H1 (cell line): ENCODE measurements at regions not wholly inside any gene's neighbourhood (a gene's known extent, or its start where the extent isn't known, plus 50 kb on each side); places are given as distances from the start of the nearest gene placed in this dataset.

ENCODE experiments used
- CTCF ChIA-PET: fragments of 300-600 bp; sonication (Branson Sonifier 250); formaldehyde crosslinking; loops from one replicate; lab custom pipeline; 2021; ENCODE audit not compliant: partially characterized antibody; lab: Charles Lee
- POLR2A ChIA-PET: fragments of 300-600 bp; sonication (Branson Sonifier 250); formaldehyde crosslinking; loops from one replicate; lab custom pipeline; 2021; ENCODE audit warnings: inconsistent platforms; ENCODE audit not compliant: partially characterized antibody; lab: Charles Lee
- DNase-seq, 2 experiments: peaks; one replicate each; pipeline versions ENCODE4 v3.0.0 to v3.0.0-alpha.2; 2010 to 2022; ENCODE audit warnings: low spot score in 2 of 2, low read depth in 1 of 2, mixed read lengths in 1 of 2
- FAIRE-seq: peaks from 2 replicates; lab custom pipeline; 2011; peaks lifted over from hg19 to GRCh38; lab: Jason Lieb, UNC
- H2AFZ ChIP-seq: 2 replicates; pipeline ENCODE4 v1.8.1; 2012; ENCODE audit warnings: low read length, inconsistent platforms
- H2AK5ac ChIP-seq: 2 replicates; pipeline ENCODE4 v1.6.1; 2013; ENCODE audit warnings: low read depth, low read length
- H2BK120ac ChIP-seq: replicated peaks from 2 replicates; pipeline ENCODE3; 2013; ENCODE audit warnings: low read depth, low read length, inconsistent platforms
- H2BK12ac ChIP-seq: 2 replicates; pipeline ENCODE4 v1.6.1; 2013; ENCODE audit warnings: low read depth, low read length
- H2BK15ac ChIP-seq: 2 replicates; pipeline ENCODE4 v1.6.1; 2013; ENCODE audit warnings: low read length
- H2BK20ac ChIP-seq: 2 replicates; pipeline ENCODE4 v1.6.1; 2013; ENCODE audit warnings: low read length
- H2BK5ac ChIP-seq: 2 replicates; pipeline ENCODE4 v1.6.1; 2013; ENCODE audit warnings: low read depth, low read length
- H3K14ac ChIP-seq: 2 replicates; pipeline ENCODE4 v1.6.1; 2013; ENCODE audit warnings: inconsistent platforms; ENCODE audit not compliant: insufficient read length
- H3K18ac ChIP-seq: 2 replicates; pipeline ENCODE4 v1.6.1; 2013; ENCODE audit warnings: low read length; ENCODE audit errors: extremely low read depth
- H3K23ac ChIP-seq: 2 replicates; pipeline ENCODE4 v1.6.1; 2013; ENCODE audit warnings: inconsistent platforms; ENCODE audit not compliant: insufficient read length
- H3K23me2 ChIP-seq: 2 replicates; pipeline ENCODE4 v1.6.1; 2013; ENCODE audit warnings: low read depth, low read length
- H3K27ac ChIP-seq: 2 replicates; pipeline ENCODE4 v1.6.1; 2011; ENCODE audit warnings: low read depth, low read length, inconsistent platforms
- H3K27me3 ChIP-seq, 4 experiments: replicated peaks in 1 of 4; 1 replicate in 1 of 4; 2 replicates in 3 of 4; pipeline versions ENCODE4 v1.6.1 to v1.8.1; 2011 to 2013; ENCODE audit warnings: low read length in 3 of 4, mild to moderate bottlenecking in 3 of 4, inconsistent platforms in 2 of 4, mixed read lengths in 2 of 4, moderate library complexity in 1 of 4; ENCODE audit not compliant: control insufficient read depth in 3 of 4, insufficient read depth in 3 of 4; ENCODE audit errors: extremely low read depth in 1 of 4
- H3K36me3 ChIP-seq, 4 experiments: 2 replicates each; pipeline versions ENCODE4 v1.6.1 to v1.8.1; 2011 to 2013; ENCODE audit warnings: mild to moderate bottlenecking in 4 of 4, low read length in 3 of 4, moderate library complexity in 2 of 4, control low read depth in 1 of 4, inconsistent platforms in 1 of 4; ENCODE audit not compliant: insufficient read depth in 4 of 4, control insufficient read depth in 2 of 4
- H3K4ac ChIP-seq: replicated peaks from 2 replicates; pipeline ENCODE3; 2013; ENCODE audit warnings: low read length, low read depth, mixed read lengths, inconsistent platforms; ENCODE audit not compliant: insufficient read length
- H3K4me1 ChIP-seq, 4 experiments: replicated peaks in 1 of 4; 1 replicate in 1 of 4; 2 replicates in 3 of 4; pipeline versions ENCODE4 v1.6.1 to v1.8.1; 2011 to 2013; ENCODE audit warnings: low read length in 3 of 4, inconsistent platforms in 2 of 4, mixed read lengths in 1 of 4; ENCODE audit not compliant: insufficient read depth in 4 of 4, control insufficient read depth in 3 of 4
- H3K4me2 ChIP-seq, 2 experiments: 2 replicates each; pipeline versions ENCODE4 v1.6.1 to v1.8.1; 2011 to 2013; ENCODE audit warnings: low read depth in 2 of 2, low read length in 2 of 2, control low read depth in 1 of 2, inconsistent platforms in 1 of 2, mild to moderate bottlenecking in 1 of 2; ENCODE audit not compliant: insufficient read depth in 1 of 2
- H3K4me3 ChIP-seq, 4 experiments: fragments of 200-600, 300-600 bp in 1 of 4; sonication (generic), shearing (Covaris generic), sonication (Bioruptor Twin) in 1 of 4; 2 replicates each; pipeline versions ENCODE4 v1.5.1 to v1.8.1; 2011 to 2016; ENCODE audit warnings: low read length in 4 of 4, low read depth in 3 of 4, control low read depth in 2 of 4, inconsistent platforms in 2 of 4, mild to moderate bottlenecking in 2 of 4, mixed read lengths in 1 of 4, moderate library complexity in 1 of 4; ENCODE audit not compliant: insufficient read depth in 2 of 4; ENCODE audit errors: extremely low read depth in 1 of 4
- H3K56ac ChIP-seq: replicated peaks from 2 replicates; pipeline ENCODE3; 2013; ENCODE audit warnings: low read depth, mild to moderate bottlenecking, mixed read lengths, low read length, inconsistent platforms; ENCODE audit not compliant: insufficient read length
- H3K79me1 ChIP-seq: 2 replicates; pipeline ENCODE4 v1.6.1; 2013; ENCODE audit warnings: low read depth, low read length, control low read depth
- H3K79me2 ChIP-seq, 2 experiments: 2 replicates each; pipeline versions ENCODE4 v1.6.1 to v1.8.1; 2012 to 2013; ENCODE audit warnings: low read length in 2 of 2, mild to moderate bottlenecking in 2 of 2, inconsistent platforms in 1 of 2; ENCODE audit not compliant: insufficient read depth in 2 of 2, control insufficient read depth in 1 of 2
- H3K9ac ChIP-seq, 4 experiments: replicated peaks in 1 of 4; 1 replicate in 1 of 4; 2 replicates in 3 of 4; pipeline versions ENCODE4 v1.6.1 to v1.8.1; 2011 to 2013; ENCODE audit warnings: low read depth in 3 of 4, low read length in 3 of 4, control low read depth in 2 of 4, mild to moderate bottlenecking in 2 of 4, moderate library complexity in 2 of 4, inconsistent platforms in 1 of 4; ENCODE audit errors: extremely low read depth in 1 of 4
- H3K9me3 ChIP-seq, 2 experiments: 2 replicates each; pipeline versions ENCODE4 v1.6.1 to v1.8.1; 2012 to 2013; ENCODE audit warnings: mild to moderate bottlenecking in 2 of 2, moderate library complexity in 2 of 2, control low read depth in 1 of 2, inconsistent platforms in 1 of 2, low read depth in 1 of 2, low read length in 1 of 2, mixed read lengths in 1 of 2; ENCODE audit not compliant: insufficient read depth in 2 of 2
- H4K20me1 ChIP-seq, 2 experiments: replicated peaks in 1 of 2; 2 replicates each; pipeline versions ENCODE3 to v1.8.1; 2011 to 2013; ENCODE audit warnings: inconsistent platforms in 2 of 2, low read length in 2 of 2, mild to moderate bottlenecking in 1 of 2; ENCODE audit not compliant: insufficient read depth in 2 of 2, control insufficient read depth in 1 of 2
- H4K5ac ChIP-seq: 2 replicates; pipeline ENCODE4 v1.6.1; 2013; ENCODE audit warnings: low read length, low read depth, mixed read lengths, inconsistent platforms; ENCODE audit not compliant: insufficient read length
- H4K8ac ChIP-seq: 2 replicates; pipeline ENCODE4 v1.8.0; 2013; ENCODE audit warnings: mild to moderate bottlenecking, moderate library complexity, low read length, inconsistent platforms; ENCODE audit not compliant: insufficient read depth; ENCODE audit errors: extremely low read depth
- H4K91ac ChIP-seq: replicated peaks from 2 replicates; pipeline ENCODE3; 2013; ENCODE audit warnings: low read length, mixed read lengths, inconsistent platforms; ENCODE audit not compliant: insufficient read length
- SP4 ChIP-seq: IDR thresholded peaks from 2 replicates; pipeline ENCODE4 v1.6.1; 2012; ENCODE audit warnings: low read length, inconsistent platforms
- WGBS, 2 experiments: shearing (Covaris generic) in 1 of 2; methylation state at CpG; one replicate each; pipeline versions ENCODE4 v1.1.6 to v1.1.7; 2013 to 2015; ENCODE audit warnings: low lambda C conversion rate in 2 of 2, mixed read lengths in 2 of 2, inconsistent platforms in 1 of 2, low coverage in 1 of 2, missing lambda C conversion rate in 1 of 2; ENCODE audit not compliant: insufficient replicate concordance in 2 of 2, insufficient coverage in 1 of 2, insufficient read length in 1 of 2; ENCODE audit errors: extremely low coverage in 1 of 2, missing lambda C conversion rate in 1 of 2; 5-methylcytosine and 5-hydroxymethylcytosine counted together

DNA sequence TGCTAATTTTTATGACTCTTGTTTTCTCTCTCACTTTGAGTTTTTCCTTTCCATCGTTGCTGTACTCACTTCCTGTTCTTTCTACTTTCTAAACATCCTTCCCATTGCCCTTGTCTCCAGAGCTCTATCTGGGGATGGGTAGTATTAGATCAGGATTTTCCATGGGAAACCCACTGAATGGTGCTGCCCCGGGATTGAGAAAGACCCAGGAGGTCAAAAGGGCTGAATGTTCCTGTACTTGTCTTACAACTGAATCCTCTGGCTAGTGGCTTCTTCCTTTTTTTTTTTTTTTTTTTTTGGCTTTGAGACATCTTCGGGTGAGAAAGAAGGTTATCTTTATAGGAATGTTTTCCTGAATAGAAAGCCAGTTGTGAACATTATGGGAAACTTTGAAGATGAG lies 364.8 kb upstream of the SLC14A2 start:
- Histone ChIP-seq H2BK120ac (no peak overlapping the region), H2AFZ (no peak overlapping the region), H3K79me1 (no peaks in the 10 kb centered on the region), H4K20me1 (no peaks in the 10 kb centered on the region), H3K23me2 (no peaks in the 10 kb centered on the region), H3K4me3 (no peak overlapping the region), H3K27me3 (no peaks in the 10 kb centered on the region), H3K4me1 (no peaks in the 10 kb centered on the region), H3K56ac (no peak overlapping the region), H3K27ac (no peak overlapping the region), H3K14ac (no peak overlapping the region), H3K4ac (no peak overlapping the region), H3K36me3 (no peaks in the 10 kb centered on the region), H2BK20ac (no peak overlapping the region), H2BK15ac (no peak overlapping the region), H3K18ac (no peak overlapping the region), H2BK12ac (no peak overlapping the region), H3K4me2 (no peak overlapping the region), H2AK5ac (no peak overlapping the region), H4K5ac (no peak overlapping the region), H4K91ac (no peak overlapping the region), H4K8ac (no peak overlapping the region), H3K9ac (no peak overlapping the region), H3K9me3 (no peaks in the 10 kb centered on the region), H3K23ac (no peak overlapping the region), H2BK5ac (no peak overlapping the region), H3K79me2 (no peaks in the 10 kb centered on the region)
- FAIRE-seq (no peak), DNase-seq (no peak)
- ChIA-PET POLR2A (no interaction called here), CTCF (interaction anchor here (0.6 kb wide), 1 partner anchor 1198 kb away, joined by 4 read pairs; no protein-coding TSS in a partner anchor)
- 84% methylated on average over 3 of the region's 3 CpGs; no CpG with 5 or more reads in 1 of the 2 experiments for WGBS, 2 experiments
- TF ChIP-seq SP4 = no peak
